Activated effector memory CD4-positive, alpha-beta T cell treated with anti-CD3 and anti-CD28 coated beads, Interleukin-2, amount 50 U/mL, for 16 hours (primary cell): ENCODE measurements at regions not wholly inside any gene's neighbourhood (a gene's known extent, or its start where the extent isn't known, plus 50 kb on each side); places are given as distances from the start of the nearest gene placed in this dataset.
"Not testable (repeated sequence)": the region's sequence is repeated elsewhere in the genome, so short reads cannot be mapped to it uniquely, and the experiment has no call there.

Experiments used
- DNase-seq: peaks from one replicate; pipeline ENCODE4 v3.0.0-alpha.2; 2020

- DNase-seq: no peak
Measured at GRCh38 chr7:82701949-82702348, 258.4 kb upstream of the CACNA2D1 start.

- no peak for DNase-seq
Measured at GRCh38 chr7:82700741-82701140, 257.2 kb upstream of the CACNA2D1 start.

- no peak for DNase-seq
Measured at GRCh38 chr7:82699773-82700186, 256.2 kb upstream of the CACNA2D1 start.

- DNase-seq: no peak
Measured at GRCh38 chr7:82697897-82698296, 254.3 kb upstream of the CACNA2D1 start.

- DNase-seq: no peak
Measured at GRCh38 chr7:82696631-82697030, 253.1 kb upstream of the CACNA2D1 start.

- DNase-seq: no peak
Measured at GRCh38 chr7:82694022-82694421, 250.4 kb upstream of the CACNA2D1 start.

- no peak for DNase-seq
Measured at GRCh38 chr7:82690929-82691328, 247.4 kb upstream of the CACNA2D1 start.

- DNase-seq: no peak
Measured at GRCh38 chr7:82685214-82685613, 241.6 kb upstream of the CACNA2D1 start.

- DNase-seq: no peak
Measured at GRCh38 chr7:82678716-82679115, 235.1 kb upstream of the CACNA2D1 start.

GRCh38 chr7:82678259-82678658 is 234.7 kb upstream of the CACNA2D1 start:
- DNase-seq: no peak

GRCh38 chr7:82677493-82677892 is 233.9 kb upstream of the CACNA2D1 start:
- no peak for DNase-seq

GRCh38 chr7:82676777-82677463 is 233.3 kb upstream of the CACNA2D1 start:
- no peak for DNase-seq

- DNase-seq: no peak
Measured at GRCh38 chr7:82675396-82675795, 231.8 kb upstream of the CACNA2D1 start.

- no peak for DNase-seq
Measured at GRCh38 chr7:82674268-82674667, 230.7 kb upstream of the CACNA2D1 start.

- no peak for DNase-seq
Measured at GRCh38 chr7:82672078-82672477, 228.5 kb upstream of the CACNA2D1 start.

- no peak for DNase-seq
Measured at GRCh38 chr7:82669141-82669540, 225.6 kb upstream of the CACNA2D1 start.

GRCh38 chr7:82668676-82669075 is 225.1 kb upstream of the CACNA2D1 start:
- no peak for DNase-seq

GRCh38 chr7:82665966-82666507 is 222.5 kb upstream of the CACNA2D1 start:
- DNase-seq: no peak

- no peak for DNase-seq
Measured at GRCh38 chr7:82655965-82656364, 212.4 kb upstream of the CACNA2D1 start.

GRCh38 chr7:82650095-82650494 is 206.5 kb upstream of the CACNA2D1 start:
- DNase-seq: not testable (repeated sequence)

- no peak for DNase-seq
Measured at GRCh38 chr7:82633592-82633991, 190.0 kb upstream of the CACNA2D1 start.

- no peak for DNase-seq
Measured at GRCh38 chr7:82631998-82632397, 188.4 kb upstream of the CACNA2D1 start.

GRCh38 chr7:82629583-82629982 is 186.0 kb upstream of the CACNA2D1 start:
- DNase-seq: no peak

- no peak for DNase-seq
Measured at GRCh38 chr7:82625377-82625776, 181.8 kb upstream of the CACNA2D1 start.

GRCh38 chr7:82624965-82625364 is 181.4 kb upstream of the CACNA2D1 start:
- DNase-seq: no peak
